HG03196 (cell line): ENCODE measurements at regions not wholly inside any gene's neighbourhood (a gene's known extent, or its start where the extent isn't known, plus 50 kb on each side); places are given as distances from the start of the nearest gene placed in this dataset.
"Not testable (repeated sequence)": the region's sequence is repeated elsewhere in the genome, so short reads cannot be mapped to it uniquely, and the experiment has no call there.

ENCODE experiments used
- ATAC-seq: cut with Tn5 transposase; IDR thresholded peaks from one replicate; pipeline ENCODE4 v1.9.1; 2021; ENCODE audit not compliant: unreplicated experiment

DNA sequence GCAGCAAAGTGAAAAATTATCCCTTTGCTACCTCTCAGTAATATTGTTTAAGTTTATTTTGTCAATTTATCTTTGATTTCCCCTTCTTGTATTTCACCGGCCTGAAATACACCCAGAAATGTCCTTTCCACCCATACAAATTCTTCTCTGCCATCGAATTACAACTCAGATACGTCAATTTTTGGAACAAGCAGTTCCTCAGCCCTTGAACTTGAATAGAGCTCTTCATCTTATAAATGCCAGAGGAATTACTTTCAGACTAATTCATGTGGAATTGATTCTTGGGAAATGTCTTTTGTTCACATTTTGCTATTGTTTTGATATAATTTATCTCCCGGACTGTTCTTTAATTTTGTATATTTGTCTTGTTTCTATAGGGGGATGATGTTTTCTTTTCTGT is 1359.3 kb upstream of the MIR17HG start:
- ATAC-seq: no peak

- ATAC-seq: no peak
These were observed 1343.9 kb upstream of the MIR17HG start for GRCh38 chr13:90003566-90003965.

GRCh38 chr13:90008707-90009149 is 1338.8 kb upstream of the MIR17HG start:
- no peak for ATAC-seq

DNA sequence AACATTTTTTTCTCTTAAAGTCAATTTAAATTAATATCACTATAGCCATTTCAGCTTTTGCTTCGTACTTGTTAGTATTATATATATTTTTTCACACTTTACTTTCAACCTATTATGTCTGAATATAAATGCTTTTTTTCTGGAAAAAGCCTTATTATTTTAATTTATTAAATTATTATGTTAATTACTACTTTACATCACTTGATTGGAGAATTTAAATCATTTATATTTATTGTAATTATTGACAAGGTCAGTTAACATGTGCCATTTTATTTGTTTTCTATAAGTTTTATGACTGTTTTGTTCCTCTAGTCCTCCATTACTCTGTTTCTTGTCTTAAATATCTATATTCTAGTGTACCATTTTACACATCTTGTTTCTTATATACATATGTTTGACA is 1333.4 kb upstream of the MIR17HG start:
- no peak for ATAC-seq

DNA sequence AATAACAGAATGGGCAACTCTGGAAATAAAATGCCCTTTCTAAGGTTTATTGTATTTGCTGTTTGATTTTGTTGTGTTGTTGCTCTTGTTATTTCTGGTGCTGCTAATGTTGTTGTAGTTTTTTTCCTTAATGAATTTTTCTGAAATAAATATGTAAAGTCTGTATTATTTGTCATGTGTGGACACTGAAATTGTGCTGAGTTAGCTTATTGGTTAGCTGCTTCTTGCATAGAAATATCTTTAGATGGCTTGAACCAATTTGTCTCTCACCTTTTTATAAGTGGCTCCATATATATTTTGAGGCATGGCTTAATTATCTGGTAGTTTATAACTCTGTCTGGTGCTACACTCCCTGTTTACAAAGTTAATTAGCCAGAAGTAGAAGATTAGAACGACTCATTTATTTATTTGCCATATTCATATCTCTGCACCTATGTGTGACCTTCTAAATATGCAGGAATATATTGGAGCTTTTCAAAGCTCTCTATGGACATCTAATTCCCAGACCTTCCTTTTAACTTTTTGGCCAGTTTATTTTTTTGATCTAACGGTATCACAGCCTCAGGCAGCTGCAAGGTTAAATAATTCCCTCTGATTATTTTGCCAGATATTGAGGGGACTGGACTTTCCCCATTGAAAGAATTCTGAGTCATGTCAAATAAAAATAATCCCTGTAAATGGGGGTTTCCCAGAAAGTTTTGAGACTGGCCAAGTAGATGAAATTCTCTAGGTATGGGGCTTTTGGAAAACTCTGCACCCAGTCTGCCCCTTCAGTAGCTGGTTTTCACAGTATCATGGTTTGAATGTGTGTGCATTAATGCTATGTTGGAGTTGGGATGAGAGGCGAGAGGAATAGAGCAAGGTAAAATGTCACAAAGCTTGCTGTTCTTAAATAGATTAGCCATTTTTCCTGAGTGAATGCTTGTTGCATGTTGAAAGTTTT is 1331.7 kb upstream of the MIR17HG start:
- ATAC-seq: no peak

GRCh38 chr13:90016688-90017087 is 1330.8 kb upstream of the MIR17HG start:
- ATAC-seq: no peak

GRCh38 chr13:90020536-90021070 is 1326.9 kb upstream of the MIR17HG start:
- ATAC-seq: no peak

DNA sequence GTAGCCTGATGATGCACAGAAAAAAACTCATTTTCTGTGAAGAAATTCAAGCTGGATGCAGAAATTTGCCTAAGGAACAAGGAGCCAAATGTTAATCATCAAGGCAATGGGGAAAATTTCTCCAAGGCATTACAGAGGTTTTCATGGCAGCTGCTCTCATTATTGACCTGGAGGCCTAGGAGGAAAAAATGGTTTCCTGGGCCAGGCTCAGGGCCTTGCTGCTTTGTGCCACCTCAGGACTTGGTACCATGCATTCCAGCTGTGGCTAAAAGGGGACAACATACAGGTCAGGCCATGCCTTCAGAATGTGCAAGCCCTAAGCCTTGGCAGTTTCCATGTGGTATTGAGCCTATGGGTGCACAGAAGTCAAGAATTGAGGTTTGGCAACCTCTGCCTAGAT is 1320.1 kb upstream of the MIR17HG start:
- no peak for ATAC-seq

DNA sequence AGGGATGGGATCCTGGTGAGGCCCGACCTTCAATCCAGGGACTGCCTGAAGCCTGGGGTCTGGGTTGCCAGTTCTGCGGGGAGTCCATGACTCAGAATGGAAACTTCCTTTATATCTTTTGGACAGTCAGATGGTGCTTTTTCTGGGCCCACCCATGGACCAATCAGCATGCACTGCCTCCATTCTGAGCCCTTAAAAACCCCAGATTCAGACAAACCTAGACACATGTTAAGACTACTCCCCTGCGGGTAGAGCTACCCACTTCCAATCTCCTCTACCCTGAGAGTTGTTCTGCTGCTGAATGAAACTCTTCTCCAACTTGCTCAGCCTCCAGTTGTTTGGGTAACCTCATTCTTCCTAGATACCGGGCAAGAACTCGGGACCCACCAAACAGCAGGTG is 1315.2 kb upstream of the MIR17HG start:
- ATAC-seq: no peak

GRCh38 chr13:90032841-90033493 is 1314.5 kb upstream of the MIR17HG start:
- ATAC-seq: no peak

- no peak for ATAC-seq
These were observed 1308.0 kb upstream of the MIR17HG start for GRCh38 chr13:90039516-90039915.

DNA sequence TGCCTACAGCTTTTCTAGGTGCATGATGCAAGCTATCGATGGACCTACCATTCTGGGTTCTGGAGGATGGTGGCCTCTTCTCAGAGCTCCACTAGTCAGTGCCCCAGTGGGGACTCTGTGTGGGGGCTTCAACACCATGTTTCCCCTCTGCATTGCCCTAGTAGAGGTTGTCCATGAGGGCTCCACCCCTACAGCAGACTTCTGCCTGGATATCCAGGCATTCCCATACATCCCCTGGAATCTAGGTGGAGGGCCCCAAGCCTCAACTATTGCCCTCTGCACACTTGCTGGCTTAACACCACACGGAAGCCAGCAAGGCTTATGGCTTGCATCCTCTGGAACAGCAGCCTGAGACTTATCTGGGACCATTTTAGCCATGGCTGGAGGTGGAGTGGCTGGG is 1299.9 kb upstream of the MIR17HG start:
- ATAC-seq: no peak

GRCh38 chr13:90049989-90050671 is 1297.4 kb upstream of the MIR17HG start:
- no peak for ATAC-seq

- ATAC-seq: no peak
These were observed 1292.4 kb upstream of the MIR17HG start for GRCh38 chr13:90055121-90055520.

GRCh38 chr13:90055760-90056159 is 1291.7 kb upstream of the MIR17HG start:
- ATAC-seq: no peak

DNA sequence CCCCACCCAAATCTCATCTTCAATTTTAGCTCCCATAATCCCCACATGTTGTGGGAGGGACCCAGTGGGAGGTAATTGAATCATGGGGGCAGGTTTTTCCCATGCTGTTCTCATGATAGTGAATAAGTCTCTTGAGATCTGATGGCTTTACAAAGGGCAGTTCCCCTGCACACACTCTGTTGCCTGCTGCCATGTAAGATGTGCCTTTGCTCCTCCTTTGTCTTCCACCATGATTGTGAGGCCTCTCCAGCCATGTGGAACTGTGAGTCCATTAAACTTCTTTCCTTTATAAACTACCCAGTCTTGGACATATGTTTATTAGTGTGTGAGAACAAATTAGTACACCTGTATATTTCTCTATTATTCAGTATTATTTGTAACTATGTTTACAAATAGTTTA is 1283.3 kb upstream of the MIR17HG start:
- not testable (repeated sequence) for ATAC-seq

DNA sequence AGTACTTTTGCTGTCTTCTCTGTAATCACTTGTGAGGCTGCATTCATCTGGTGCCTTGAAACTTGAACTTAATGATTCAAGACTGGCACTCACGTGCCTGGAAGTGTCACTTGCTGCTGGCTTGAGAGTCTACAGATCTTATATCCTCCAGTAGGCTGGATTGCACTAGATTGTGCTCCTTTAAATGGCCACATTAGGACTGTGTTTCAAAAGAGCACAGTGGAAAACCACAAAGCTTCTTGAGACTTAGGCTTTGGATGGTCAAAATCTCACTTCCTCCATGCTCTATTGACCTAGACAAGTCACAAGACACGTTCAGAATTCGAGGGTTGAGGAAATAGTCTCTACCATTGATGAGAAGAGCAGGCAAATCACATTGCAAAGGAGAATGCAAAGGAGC is 1278.8 kb upstream of the MIR17HG start:
- no peak for ATAC-seq

DNA sequence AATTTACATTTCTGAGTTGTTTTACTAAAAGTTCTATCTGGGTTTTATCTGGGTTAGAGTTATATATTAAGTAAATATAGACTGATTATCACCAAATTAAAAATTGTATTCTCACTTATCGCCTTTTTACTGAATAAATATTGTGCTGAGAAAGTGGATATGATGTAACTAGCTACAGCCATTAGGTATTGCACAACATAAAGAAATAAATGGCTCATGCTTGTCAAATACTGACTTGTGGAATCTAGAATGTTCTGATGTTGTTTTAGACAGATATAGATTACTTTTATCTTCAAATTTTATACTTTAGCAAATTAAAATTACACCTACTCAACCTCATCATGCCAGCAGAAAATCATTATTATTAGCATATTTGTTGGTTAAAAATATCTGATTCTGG is 1277.1 kb upstream of the MIR17HG start:
- no peak for ATAC-seq

DNA sequence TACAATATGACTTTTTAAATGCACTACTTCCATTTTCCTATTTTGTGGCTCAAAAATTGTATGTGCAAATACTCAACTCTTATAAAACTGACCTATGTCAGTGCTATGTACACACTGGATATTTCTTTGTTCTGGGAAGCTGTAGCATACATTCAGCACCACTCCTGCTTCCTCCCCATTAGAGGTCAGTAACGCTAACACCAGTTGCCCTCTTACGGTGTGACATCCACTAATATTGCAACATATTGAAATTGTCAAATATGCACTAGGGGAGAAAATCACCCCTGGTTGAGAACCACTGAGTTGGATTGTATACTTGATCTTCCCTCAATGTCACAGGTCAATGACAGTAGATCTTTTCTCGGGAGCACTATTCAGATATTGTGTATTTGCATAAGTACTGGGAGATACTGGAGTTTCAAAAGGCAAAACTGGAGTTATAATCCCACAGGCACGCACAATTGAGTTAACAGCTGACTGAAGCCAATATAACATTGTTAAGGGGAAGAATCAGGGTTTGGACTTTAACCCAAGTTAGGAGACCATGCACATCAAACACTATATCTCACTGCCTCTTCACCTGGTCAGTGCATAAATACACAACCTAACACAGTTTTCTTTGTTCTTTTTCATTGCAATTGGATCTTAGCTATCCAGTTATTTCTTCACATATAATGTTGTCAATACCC is 1276.5 kb upstream of the MIR17HG start:
- ATAC-seq: no peak

GRCh38 chr13:90084684-90085290 is 1262.7 kb upstream of the MIR17HG start:
- ATAC-seq: no peak
